Spleen (tissue), 7 donors: ENCODE measurements at regions not wholly inside any gene's neighbourhood (a gene's known extent, or its start where the extent isn't known, plus 50 kb on each side); places are given as distances from the start of the nearest gene placed in this dataset.

Source experiments
- CTCF ChIP-seq, 11 experiments: fragments of 200-600 bp in 7 of 11; fragments of 450-650 bp in 4 of 11; sonication (generic) in 4 of 11; IDR thresholded peaks in 8 of 11; conservative IDR thresholded peaks in 3 of 11; 1 replicate in 7 of 11; 2 replicates in 4 of 11; pipeline versions ENCODE4 v1.4.0 to v1.8.0; 2016 to 2021; ENCODE audit warnings: antibody characterized with exemption in 11 of 11, inconsistent platforms in 4 of 11, mild to moderate bottlenecking in 1 of 11
- POLR2A ChIP-seq, 3 donors: fragments of 450-650 bp; IDR thresholded peaks; one replicate each; pipeline ENCODE4 v1.5.1; 2017; ENCODE audit warnings: antibody characterized with exemption in 3 of 3, mild to moderate bottlenecking in 1 of 3
- POLR2AphosphoS5 ChIP-seq, 3 donors: sonication (generic); formaldehyde crosslinking; IDR thresholded peaks; one replicate each; pipeline ENCODE4 v1.5.1; 2017; ENCODE audit warnings: antibody characterized with exemption in 3 of 3
- donor health status: DM: no; HTN: no; CAD: no; lungs with moderate emphysema.
- donor health status: DM: no; HTN: no; CAD: no.
- donor health status: DM: no; HTN: no; CAD: no.

GRCh38 chr11:64489831-64490441, 65.8 kb upstream of the SLC22A11 start:
- peak; percentile 12 to 83 (median 57) for TF ChIP-seq CTCF (IDR thresholded peaks at IDR 0.05 in 8 of 11, conservative IDR thresholded peaks at IDR 0.05 in 3 of 11)
- TF ChIP-seq POLR2A (IDR thresholded peaks at IDR 0.05), result no peak
- peak in 1 of 3 donors; percentile 16 for TF ChIP-seq POLR2AphosphoS5 (IDR thresholded peaks at IDR 0.05)
